ENCODE measurements at regions not wholly inside any gene's neighbourhood (a gene's known extent, or its start where the extent isn't known, plus 50 kb on each side); places are given as distances from the start of the nearest gene placed in this dataset.

DNA sequence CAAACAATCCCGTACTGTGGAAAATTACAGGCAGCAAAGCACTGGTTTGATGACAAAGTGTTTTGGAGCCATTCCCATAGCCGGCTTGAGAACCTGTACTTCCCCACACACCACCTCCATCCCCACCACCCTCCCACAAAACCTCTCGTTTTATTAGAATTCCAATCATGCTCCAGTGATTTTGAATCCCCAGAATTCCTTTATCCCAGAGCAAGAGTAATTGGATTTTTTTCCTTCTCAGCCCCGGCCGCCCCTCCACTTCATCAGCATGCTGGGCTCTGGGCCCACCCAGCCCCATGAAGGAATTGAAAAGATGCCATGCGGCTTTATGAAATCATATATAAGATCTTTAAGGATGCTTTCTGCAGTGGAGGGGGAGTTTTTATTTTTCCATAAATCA lies 136.6 kb downstream of the OMA1 start:
- TF ChIP-seq EZH2 (IDR thresholded peaks at IDR 0.05; ENCODE audit: insufficient read depth, poor library complexity, severe bottlenecking) (no peak), EZH2phosphoT487 (IDR thresholded peaks at IDR 0.05; ENCODE audit: insufficient read depth, low read depth) (no peak)
